Prostate gland (tissue), 2 donors: ENCODE measurements at regions not wholly inside any gene's neighbourhood (a gene's known extent, or its start where the extent isn't known, plus 50 kb on each side); places are given as distances from the start of the nearest gene placed in this dataset.

Experiments used
- POLR2AphosphoS5 ChIP-seq: sonication (generic); formaldehyde crosslinking; IDR thresholded peaks from one replicate; pipeline ENCODE4 v1.6.1; 2017; ENCODE audit warnings: antibody characterized with exemption
- TF ChIP-seq, protein P1 (sequence below), 4 experiments: fragments of 200-600 bp in 2 of 4; fragments of 450-650 bp in 2 of 4; sonication (generic) in 2 of 4; IDR thresholded peaks; 1 replicate in 3 of 4; 2 replicates in 1 of 4; pipeline ENCODE4 v1.5.1; 2016 to 2019; ENCODE audit warnings: antibody characterized with exemption in 4 of 4, mild to moderate bottlenecking in 2 of 4, moderate library complexity in 2 of 4

DNA sequence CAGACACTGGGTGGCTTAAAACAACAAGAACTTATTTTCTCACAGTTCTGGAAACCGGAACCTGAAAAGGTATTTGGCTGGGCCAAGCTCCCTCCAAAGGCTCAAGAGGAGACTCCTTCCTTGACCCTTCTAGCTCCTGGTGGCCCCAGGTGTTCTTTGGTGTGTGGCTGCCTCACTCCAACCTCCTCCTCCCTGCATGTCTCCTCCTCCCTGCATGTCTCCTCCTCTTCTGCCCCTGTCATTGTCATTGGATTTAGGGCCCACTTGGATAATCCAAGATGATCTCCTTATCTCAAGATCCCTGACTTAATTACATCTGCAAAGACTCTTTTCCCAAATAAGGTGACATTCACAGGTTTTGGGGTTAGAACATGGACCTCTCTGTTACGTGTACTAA is 69.8 kb upstream of the MFGE8 start:
- TF ChIP-seq, protein P1, sequence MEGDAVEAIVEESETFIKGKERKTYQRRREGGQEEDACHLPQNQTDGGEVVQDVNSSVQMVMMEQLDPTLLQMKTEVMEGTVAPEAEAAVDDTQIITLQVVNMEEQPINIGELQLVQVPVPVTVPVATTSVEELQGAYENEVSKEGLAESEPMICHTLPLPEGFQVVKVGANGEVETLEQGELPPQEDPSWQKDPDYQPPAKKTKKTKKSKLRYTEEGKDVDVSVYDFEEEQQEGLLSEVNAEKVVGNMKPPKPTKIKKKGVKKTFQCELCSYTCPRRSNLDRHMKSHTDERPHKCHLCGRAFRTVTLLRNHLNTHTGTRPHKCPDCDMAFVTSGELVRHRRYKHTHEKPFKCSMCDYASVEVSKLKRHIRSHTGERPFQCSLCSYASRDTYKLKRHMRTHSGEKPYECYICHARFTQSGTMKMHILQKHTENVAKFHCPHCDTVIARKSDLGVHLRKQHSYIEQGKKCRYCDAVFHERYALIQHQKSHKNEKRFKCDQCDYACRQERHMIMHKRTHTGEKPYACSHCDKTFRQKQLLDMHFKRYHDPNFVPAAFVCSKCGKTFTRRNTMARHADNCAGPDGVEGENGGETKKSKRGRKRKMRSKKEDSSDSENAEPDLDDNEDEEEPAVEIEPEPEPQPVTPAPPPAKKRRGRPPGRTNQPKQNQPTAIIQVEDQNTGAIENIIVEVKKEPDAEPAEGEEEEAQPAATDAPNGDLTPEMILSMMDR (IDR thresholded peaks at IDR 0.05) = no peak
- TF ChIP-seq POLR2AphosphoS5 = no peak
